SK-N-SH (cell line): ENCODE measurements at regions not wholly inside any gene's neighbourhood (a gene's known extent, or its start where the extent isn't known, plus 50 kb on each side); places are given as distances from the start of the nearest gene placed in this dataset.

Source experiments
- CTCF ChIA-PET: fragments of 300-600, 350-600 bp; formaldehyde crosslinking; extraction: SDS; loops from one replicate; lab custom pipeline; 2021; lab: Yijun Ruan, JAX
- POLR2A ChIA-PET: fragments of 350-600 bp; sonication (Branson Sonifier 250); formaldehyde crosslinking; extraction: SDS; loops from one replicate; lab custom pipeline; 2020; ENCODE audit warnings: antibody characterized with exemption, inconsistent platforms; lab: Yijun Ruan, JAX
- DNase-seq: peaks from one replicate; pipeline ENCODE4 v3.0.0; 2012
- H2AFZ ChIP-seq: fragments of 200-600 bp; sonication (generic); 2 replicates; pipeline ENCODE4 v1.8.1; 2016; ENCODE audit warnings: antibody characterized with exemption, mild to moderate bottlenecking, low read depth
- H3F3A ChIP-seq: fragments of 200-600 bp; sonication (generic); replicated peaks from 2 replicates; pipeline ENCODE3; 2016; ENCODE audit warnings: antibody characterized with exemption, mild to moderate bottlenecking; ENCODE audit not compliant: insufficient read depth
- H3K27ac ChIP-seq, 2 experiments: fragments of 200-500 bp in 1 of 2; fragments of 200-600 bp in 1 of 2; sonication (Bioruptor generic) in 1 of 2; sonication (generic), shearing (Covaris generic) in 1 of 2; 2 replicates each; pipeline versions ENCODE4 v1.5.1 to v1.6.1; 2014 to 2016; ENCODE audit warnings: low read depth in 2 of 2, inconsistent platforms in 1 of 2, low read length in 1 of 2, mild to moderate bottlenecking in 1 of 2, mixed read lengths in 1 of 2
- H3K27me3 ChIP-seq: fragments of 200-600 bp; sonication (generic), shearing (Covaris generic); 2 replicates; pipeline ENCODE4 v1.6.1; 2016; ENCODE audit warnings: mixed run types; ENCODE audit not compliant: insufficient read depth
- H3K36me3 ChIP-seq, 2 experiments: fragments of 200-500 bp in 1 of 2; fragments of 200-600 bp in 1 of 2; sonication (Bioruptor generic) in 1 of 2; sonication (generic) in 1 of 2; replicated peaks in 1 of 2; 2 replicates each; pipeline versions ENCODE3 to v1.5.1; 2014 to 2016; ENCODE audit warnings: low read length in 1 of 2, mild to moderate bottlenecking in 1 of 2; ENCODE audit not compliant: insufficient read depth in 2 of 2, control insufficient read depth in 1 of 2
- H3K4me1 ChIP-seq, 2 experiments: fragments of 200-500 bp in 1 of 2; fragments of 200-600 bp in 1 of 2; sonication (Bioruptor generic) in 1 of 2; sonication (generic), shearing (Covaris generic) in 1 of 2; 2 replicates each; pipeline versions ENCODE4 v1.5.1 to v1.6.1; 2014 to 2016; ENCODE audit warnings: low read depth in 1 of 2, low read length in 1 of 2, mixed run types in 1 of 2; ENCODE audit not compliant: insufficient read depth in 2 of 2, control insufficient read depth in 1 of 2
- H3K4me2 ChIP-seq: fragments of 200-600 bp; sonication (generic), shearing (Covaris generic); 2 replicates; pipeline ENCODE4 v1.6.1; 2017; ENCODE audit warnings: mixed run types
- H3K4me3 ChIP-seq, 2 experiments: fragments of 200-500 bp in 1 of 2; fragments of 200-600 bp in 1 of 2; sonication (Bioruptor generic) in 1 of 2; sonication (generic), shearing (Covaris generic) in 1 of 2; 2 replicates each; pipeline versions ENCODE4 v1.5.1 to v1.8.1; 2014 to 2016; ENCODE audit warnings: low read depth in 2 of 2, inconsistent platforms in 1 of 2, low read length in 1 of 2, mild to moderate bottlenecking in 1 of 2, mixed read lengths in 1 of 2, moderate library complexity in 1 of 2
- H3K79me2 ChIP-seq: fragments of 200-600 bp; sonication (generic); 2 replicates; pipeline ENCODE4 v1.8.1; 2017; ENCODE audit warnings: mild to moderate bottlenecking; ENCODE audit not compliant: insufficient read depth
- H3K9ac ChIP-seq: fragments of 200-600 bp; sonication (generic); 2 replicates; pipeline ENCODE4 v1.6.1; 2017; ENCODE audit warnings: mixed run types
- H3K9me2 ChIP-seq: fragments of 200-600 bp; sonication (generic); 2 replicates; pipeline ENCODE4 v1.6.1; 2017; ENCODE audit warnings: mixed run types
- H3K9me3 ChIP-seq: fragments of 200-600 bp; sonication (generic); 2 replicates; pipeline ENCODE4 v1.6.1; 2017; ENCODE audit warnings: mixed run types, mild to moderate bottlenecking, moderate library complexity
- H4K20me1 ChIP-seq: fragments of 200-600 bp; sonication (generic); 2 replicates; pipeline ENCODE4 v1.6.1; 2017; ENCODE audit warnings: mild to moderate bottlenecking, mixed run types; ENCODE audit not compliant: insufficient read depth
- EP300 ChIP-seq, 2 experiments: IDR thresholded peaks; 2 replicates each; pipeline versions ENCODE4 v1.4.0 to v1.6.1; 2012; ENCODE audit warnings: borderline replicate concordance in 1 of 2, low read depth in 1 of 2, low read length in 1 of 2
- FOSL2 ChIP-seq: IDR thresholded peaks from 2 replicates; pipeline ENCODE4 v1.4.0; 2012; ENCODE audit warnings: low read depth, mild to moderate bottlenecking, moderate library complexity, borderline replicate concordance
- FOXM1 ChIP-seq: IDR thresholded peaks from 2 replicates; pipeline ENCODE4 v1.4.0; 2012; ENCODE audit warnings: low read depth, mild to moderate bottlenecking
- GABPA ChIP-seq: IDR thresholded peaks from 2 replicates; pipeline ENCODE4 v1.4.0; 2012; ENCODE audit warnings: low read depth, mild to moderate bottlenecking
- JUND ChIP-seq: IDR thresholded peaks from 2 replicates; pipeline ENCODE4 v1.4.0; 2012
- MAX ChIP-seq: IDR thresholded peaks from 2 replicates; pipeline ENCODE4 v1.4.0; 2012; ENCODE audit warnings: low read depth
- MXI1 ChIP-seq: IDR thresholded peaks from 2 replicates; pipeline ENCODE4 v1.6.1; 2012; ENCODE audit warnings: mild to moderate bottlenecking, low read depth, low read length, improper control_type of control experiment
- NFIC ChIP-seq: IDR thresholded peaks from 2 replicates; pipeline ENCODE4 v1.4.0; 2012; ENCODE audit warnings: borderline replicate concordance
- NRF1 ChIP-seq: IDR thresholded peaks from 2 replicates; pipeline ENCODE4 v1.6.1; 2012; ENCODE audit warnings: low read depth, mild to moderate bottlenecking, low read length
- PBX3 ChIP-seq: IDR thresholded peaks from 2 replicates; pipeline ENCODE4; 2012
- POLR2AphosphoS5 ChIP-seq: IDR thresholded peaks from 2 replicates; pipeline ENCODE4 v1.6.1; 2012; ENCODE audit warnings: low read depth, low read length
- RFX5 ChIP-seq: IDR thresholded peaks from 2 replicates; pipeline ENCODE4 v1.6.1; 2012; ENCODE audit warnings: mild to moderate bottlenecking, improper control_type of control experiment, low read length
- RXRA ChIP-seq: IDR thresholded peaks from 2 replicates; pipeline ENCODE4 v1.4.0; 2012; ENCODE audit warnings: low read depth, mild to moderate bottlenecking, borderline replicate concordance
- SMC3 ChIP-seq: IDR thresholded peaks from 2 replicates; pipeline ENCODE4 v1.6.1; 2012; ENCODE audit warnings: low read depth, low read length, improper control_type of control experiment
- TAF1 ChIP-seq: IDR thresholded peaks from 2 replicates; pipeline ENCODE4 v1.6.1; 2012; ENCODE audit warnings: low read depth, mild to moderate bottlenecking, low read length, moderate library complexity, borderline replicate concordance
- TCF12 ChIP-seq: IDR thresholded peaks from 2 replicates; pipeline ENCODE4 v1.4.0; 2012
- TEAD4 ChIP-seq: IDR thresholded peaks from 2 replicates; pipeline ENCODE4 v1.4.0; 2012; ENCODE audit warnings: mild to moderate bottlenecking, borderline replicate concordance; ENCODE audit not compliant: insufficient read depth
- WGBS: methylation state at CpG from one replicate; pipeline ENCODE4 v1.1.6; 2017; ENCODE audit warnings: low lambda C conversion rate; 5-methylcytosine and 5-hydroxymethylcytosine counted together

GRCh38 chr7:33831389-33832141, 73.8 kb upstream of the BMPER start:
- DNase-seq = no peak
- Histone ChIP-seq H3K27me3 (no peaks in the 10 kb centered on the region), H3K79me2 (no peaks in the 10 kb centered on the region), H3K4me2 (0 out of 2 replicates have a peak overlapping the region, but pooled peaks have one; percentile 0), H3K4me3 (no peak overlapping the region), H3K27ac (peak overlapping the region in 1 of 2 experiments; percentile 27; a peak in 2 of 4 replicates), H3K4me1 (peaks cover 3 to 5% of the 10 kb centered on the region in 2 experiments; a peak in 2 of 4 replicates), H3K9ac (no peak overlapping the region), H3K9me3 (no peaks in the 10 kb centered on the region), H3K36me3 (no peaks in the 10 kb centered on the region), H4K20me1 (no peaks in the 10 kb centered on the region), H2AFZ (no peak overlapping the region), H3F3A (no peaks in the 10 kb centered on the region), H3K9me2 (no peaks in the 10 kb centered on the region)
- TF ChIP-seq NRF1 = no peak
- peak; percentile 54; the same call in 1 of the 2 replicates for TF ChIP-seq TEAD4
- TF ChIP-seq TCF12 = peak; percentile 86; the same call in 1 of the 2 replicates
- no peak for TF ChIP-seq MAX
- no peak for TF ChIP-seq RXRA
- TF ChIP-seq GABPA = no peak
- peak; percentile 64; the same call in 1 of the 2 replicates for TF ChIP-seq FOSL2
- TF ChIP-seq FOXM1 = no peak
- TF ChIP-seq TAF1 = no peak
- TF ChIP-seq POLR2AphosphoS5 = peak; percentile 33; the same call in 1 of the 2 replicates
- TF ChIP-seq NFIC = peak; percentile 93
- peak; percentile 85 for TF ChIP-seq PBX3
- TF ChIP-seq JUND = peak; percentile 69
- no peak for TF ChIP-seq MXI1
- TF ChIP-seq RFX5 = no peak
- TF ChIP-seq SMC3 = no peak
- TF ChIP-seq EP300 (IDR thresholded peaks at IDR 0.05; ENCODE audit: borderline replicate concordance in 1 of 2, low read depth in 1 of 2, low read length in 1 of 2) = peak in 1 of 2 experiments; percentile 40; a peak in 1 of 4 replicates
- CTCF ChIA-PET = interaction anchor here (1.0 kb wide), 1 partner anchor 21 kb away, joined by 3 read pairs; no protein-coding TSS in a partner anchor
- POLR2A ChIA-PET = no interaction called here
- WGBS = 82% methylated on average over 10 of the region's 10 CpGs

- Histone ChIP-seq H3K4me3 (no peak overlapping the region), H3K9me2 (no peaks in the 10 kb centered on the region), H3K4me1 (peaks cover 3 to 5% of the 10 kb centered on the region in 2 experiments; a peak in 2 of 4 replicates), H3K27ac (no peak overlapping the region), H3K9me3 (no peaks in the 10 kb centered on the region), H2AFZ (no peak overlapping the region), H3F3A (no peaks in the 10 kb centered on the region), H3K27me3 (no peaks in the 10 kb centered on the region), H3K9ac (no peak overlapping the region), H3K36me3 (no peaks in the 10 kb centered on the region), H4K20me1 (no peaks in the 10 kb centered on the region), H3K4me2 (no peak overlapping the region), H3K79me2 (no peaks in the 10 kb centered on the region)
- no peak for TF ChIP-seq FOXM1
- CTCF ChIA-PET = interaction anchor here (1.0 kb wide), 1 partner anchor 20 kb away, joined by 3 read pairs; no protein-coding TSS in a partner anchor
- POLR2A ChIA-PET = no interaction called here
- no peak for DNase-seq
- WGBS = 52% methylated on average over 7 of the region's 7 CpGs
These were observed 73.0 kb upstream of the BMPER start for GRCh38 chr7:33832271-33832721.
